ENCODE measurements at regions not wholly inside any gene's neighbourhood (a gene's known extent, or its start where the extent isn't known, plus 50 kb on each side); places are given as distances from the start of the nearest gene placed in this dataset.

- Mint-ChIP-seq H3K27ac (ENCODE audit: unreplicated experiment) (no peak overlapping the region), H3K4me1 (ENCODE audit: low read depth, unreplicated experiment) (peaks cover 4% of the 10 kb centered on the region), H3K9me3 (ENCODE audit: unreplicated experiment) (peaks cover 2% of the 10 kb centered on the region), H3K4me3 (ENCODE audit: unreplicated experiment) (no peak overlapping the region), H3K27me3 (ENCODE audit: unreplicated experiment) (peaks cover 2% of the 10 kb centered on the region), H3K36me3 (ENCODE audit: unreplicated experiment) (no peaks in the 10 kb centered on the region)
- no peak for DNase-seq
- TF ChIP-seq, protein P1, sequence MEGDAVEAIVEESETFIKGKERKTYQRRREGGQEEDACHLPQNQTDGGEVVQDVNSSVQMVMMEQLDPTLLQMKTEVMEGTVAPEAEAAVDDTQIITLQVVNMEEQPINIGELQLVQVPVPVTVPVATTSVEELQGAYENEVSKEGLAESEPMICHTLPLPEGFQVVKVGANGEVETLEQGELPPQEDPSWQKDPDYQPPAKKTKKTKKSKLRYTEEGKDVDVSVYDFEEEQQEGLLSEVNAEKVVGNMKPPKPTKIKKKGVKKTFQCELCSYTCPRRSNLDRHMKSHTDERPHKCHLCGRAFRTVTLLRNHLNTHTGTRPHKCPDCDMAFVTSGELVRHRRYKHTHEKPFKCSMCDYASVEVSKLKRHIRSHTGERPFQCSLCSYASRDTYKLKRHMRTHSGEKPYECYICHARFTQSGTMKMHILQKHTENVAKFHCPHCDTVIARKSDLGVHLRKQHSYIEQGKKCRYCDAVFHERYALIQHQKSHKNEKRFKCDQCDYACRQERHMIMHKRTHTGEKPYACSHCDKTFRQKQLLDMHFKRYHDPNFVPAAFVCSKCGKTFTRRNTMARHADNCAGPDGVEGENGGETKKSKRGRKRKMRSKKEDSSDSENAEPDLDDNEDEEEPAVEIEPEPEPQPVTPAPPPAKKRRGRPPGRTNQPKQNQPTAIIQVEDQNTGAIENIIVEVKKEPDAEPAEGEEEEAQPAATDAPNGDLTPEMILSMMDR (IDR thresholded peaks at IDR 0.05; ENCODE audit: partially characterized antibody, unreplicated experiment) = peak; percentile 30
These were observed 489.1 kb upstream of the CAMK1G start for GRCh38 chr1:209094384-209094783.

GRCh38 chr1:209095627-209096595 is 487.6 kb upstream of the CAMK1G start:
- Mint-ChIP-seq H3K27me3 (ENCODE audit: unreplicated experiment) (peaks cover 2% of the 10 kb centered on the region), H3K4me1 (ENCODE audit: low read depth, unreplicated experiment) (peaks cover 8% of the 10 kb centered on the region), H3K4me3 (ENCODE audit: unreplicated experiment) (no peak overlapping the region), H3K9me3 (ENCODE audit: unreplicated experiment) (peaks cover 2% of the 10 kb centered on the region), H3K27ac (ENCODE audit: unreplicated experiment) (no peak overlapping the region), H3K36me3 (ENCODE audit: unreplicated experiment) (no peaks in the 10 kb centered on the region)
- TF ChIP-seq, protein P1 (IDR thresholded peaks at IDR 0.05; ENCODE audit: partially characterized antibody, unreplicated experiment) = no peak
- DNase-seq = no peak

GRCh38 chr1:209100460-209100859 is 483.1 kb upstream of the CAMK1G start:
- H3K27ac Mint-ChIP-seq (ENCODE audit: unreplicated experiment) = no peak overlapping the region
- TF ChIP-seq, protein P1 (IDR thresholded peaks at IDR 0.05; ENCODE audit: partially characterized antibody, unreplicated experiment) = no peak
- no peaks in the 10 kb centered on the region for H3K36me3 Mint-ChIP-seq (ENCODE audit: unreplicated experiment)
- peaks cover 2% of the 10 kb centered on the region for H3K27me3 Mint-ChIP-seq (ENCODE audit: unreplicated experiment)
- H3K4me1 Mint-ChIP-seq (ENCODE audit: low read depth, unreplicated experiment) = peaks cover 41% of the 10 kb centered on the region
- H3K4me3 Mint-ChIP-seq (ENCODE audit: unreplicated experiment) = no peak overlapping the region
- H3K9me3 Mint-ChIP-seq (ENCODE audit: unreplicated experiment) = peaks cover 5% of the 10 kb centered on the region
- DNase-seq = no peak

- H3K27ac Mint-ChIP-seq (ENCODE audit: unreplicated experiment) = no peak overlapping the region
- H3K4me3 Mint-ChIP-seq (ENCODE audit: unreplicated experiment) = no peak overlapping the region
- peaks cover 5% of the 10 kb centered on the region for H3K9me3 Mint-ChIP-seq (ENCODE audit: unreplicated experiment)
- H3K27me3 Mint-ChIP-seq (ENCODE audit: unreplicated experiment) = peaks cover 2% of the 10 kb centered on the region
- no peaks in the 10 kb centered on the region for H3K36me3 Mint-ChIP-seq (ENCODE audit: unreplicated experiment)
- DNase-seq = no peak
- H3K4me1 Mint-ChIP-seq (ENCODE audit: low read depth, unreplicated experiment) = peaks cover 47% of the 10 kb centered on the region
- TF ChIP-seq, protein P1 (IDR thresholded peaks at IDR 0.05; ENCODE audit: partially characterized antibody, unreplicated experiment) = no peak
These were observed 482.4 kb upstream of the CAMK1G start for GRCh38 chr1:209101106-209101505.

DNA sequence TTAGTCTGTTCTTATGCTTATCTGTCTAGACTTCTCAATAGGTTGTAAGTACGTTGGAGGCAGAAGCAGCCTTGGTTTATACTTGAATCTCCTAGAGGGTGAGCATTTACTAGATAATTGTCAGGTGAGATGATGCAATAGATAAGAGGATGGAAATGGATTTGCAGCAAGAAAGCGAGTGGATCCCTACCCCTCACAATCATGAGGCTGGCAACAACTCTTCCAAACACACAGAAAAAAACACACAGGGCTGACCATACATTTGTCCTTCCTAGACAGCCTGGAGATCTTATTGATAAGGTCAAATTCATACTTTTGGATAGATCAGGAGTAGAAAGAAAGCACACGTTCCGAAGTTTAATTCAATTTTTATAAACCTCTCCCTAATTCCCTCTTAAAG is 481.4 kb upstream of the CAMK1G start:
- peaks cover 56% of the 10 kb centered on the region for H3K4me1 Mint-ChIP-seq (ENCODE audit: low read depth, unreplicated experiment)
- peaks cover 2% of the 10 kb centered on the region for H3K27me3 Mint-ChIP-seq (ENCODE audit: unreplicated experiment)
- TF ChIP-seq, protein P1 (IDR thresholded peaks at IDR 0.05; ENCODE audit: partially characterized antibody, unreplicated experiment) = no peak
- peaks cover 7% of the 10 kb centered on the region for H3K9me3 Mint-ChIP-seq (ENCODE audit: unreplicated experiment)
- H3K4me3 Mint-ChIP-seq (ENCODE audit: unreplicated experiment) = peak overlapping the region; percentile 17
- no peak for DNase-seq
- no peaks in the 10 kb centered on the region for H3K36me3 Mint-ChIP-seq (ENCODE audit: unreplicated experiment)
- peak overlapping the region; percentile 90 for H3K27ac Mint-ChIP-seq (ENCODE audit: unreplicated experiment)
